Tibial artery (tissue), 4 donors: ENCODE measurements at regions not wholly inside any gene's neighbourhood (a gene's known extent, or its start where the extent isn't known, plus 50 kb on each side); places are given as distances from the start of the nearest gene placed in this dataset.
"Not testable (repeated sequence)": the region's sequence is repeated elsewhere in the genome, so short reads cannot be mapped to it uniquely, and the experiment has no call there.

Source experiments
- DNase-seq, 2 donors: peaks; one replicate each; pipeline ENCODE4 v3.0.0-alpha.2; 2019
- H3K27ac ChIP-seq, 2 donors: fragments of 200-600 bp; sonication (generic) in 1 of 2; 1 replicate in 1 of 2; 2 replicates in 1 of 2; pipeline ENCODE4 v1.5.1; 2018 to 2019; ENCODE audit warnings: mild to moderate bottlenecking in 1 of 2
- H3K27me3 ChIP-seq, 2 donors: fragments of 200-600 bp; sonication (generic) in 1 of 2; one replicate each; pipeline versions ENCODE4 v1.5.1 to v1.6.0; 2016 to 2019
- H3K36me3 ChIP-seq, 3 donors: fragments of 200-600 bp; sonication (generic) in 2 of 3; one replicate each; pipeline ENCODE4 v1.5.1; 2016 to 2019; ENCODE audit warnings: mild to moderate bottlenecking in 2 of 3
- H3K4me1 ChIP-seq, 4 donors: fragments of 200-600 bp; sonication (generic) in 2 of 4; 1 replicate in 3 of 4; 2 replicates in 1 of 4; pipeline ENCODE4 v1.5.1; 2016 to 2019
- H3K4me3 ChIP-seq, 2 donors: fragments of 200-600 bp; sonication (generic) in 1 of 2; 1 replicate in 1 of 2; 2 replicates in 1 of 2; pipeline ENCODE4 v1.5.1; 2018 to 2019; ENCODE audit warnings: mild to moderate bottlenecking in 2 of 2
- H3K9me3 ChIP-seq, 3 donors: fragments of 200-600 bp; sonication (generic) in 1 of 3; one replicate each; pipeline ENCODE4 v1.5.1; 2016 to 2019
- CTCF ChIP-seq, 2 experiments: fragments of 200-600 bp in 1 of 2; fragments of 450-650 bp in 1 of 2; IDR thresholded peaks; one replicate each; pipeline ENCODE4 v1.5.1; 2017 to 2019; ENCODE audit warnings: antibody characterized with exemption in 2 of 2, mild to moderate bottlenecking in 1 of 2, moderate library complexity in 1 of 2
- intact Hi-C: fragments of 100-400 bp; cut with DNase I; formaldehyde crosslinking; loops from one replicate; pipeline ENCODE4 v1.15.0; 2023; ENCODE audit warnings: low total_unique reads

GRCh38 chr1:73194965-73195364 is 912.6 kb upstream of the NEGR1 start:
- Histone ChIP-seq H3K27ac (no peak overlapping the region), H3K4me3 (no peak overlapping the region), H3K9me3 (no peaks in the 10 kb centered on the region), H3K4me1 (no peaks in the 10 kb centered on the region), H3K36me3 (no peaks in the 10 kb centered on the region), H3K27me3 (no peaks in the 10 kb centered on the region)
- intact Hi-C loops, result no loop called here
- DNase-seq, result no peak
- TF ChIP-seq CTCF (IDR thresholded peaks at IDR 0.05), result no peak

GRCh38 chr1:73183581-73183980 is 901.2 kb upstream of the NEGR1 start:
- H3K4me3 ChIP-seq, H3K4me1 ChIP-seq, H3K9me3 ChIP-seq, H3K27ac ChIP-seq, intact Hi-C loops, H3K36me3 ChIP-seq, H3K27me3 ChIP-seq, DNase-seq: not testable (repeated sequence)

GRCh38 chr1:73181190-73181540 is 898.8 kb upstream of the NEGR1 start:
- intact Hi-C loops, result no loop called here
- peaks cover 0 to 5% (median 0%) of the 10 kb centered on the region in 3 donors for H3K9me3 ChIP-seq
- H3K4me3 ChIP-seq, result no peak overlapping the region
- no peaks in the 10 kb centered on the region for H3K27me3 ChIP-seq
- no peak overlapping the region for H3K27ac ChIP-seq
- no peak for DNase-seq
- TF ChIP-seq CTCF (IDR thresholded peaks at IDR 0.05), result no peak
- H3K4me1 ChIP-seq, result no peaks in the 10 kb centered on the region
- no peaks in the 10 kb centered on the region for H3K36me3 ChIP-seq

GRCh38 chr1:73180397-73181189 is 898.3 kb upstream of the NEGR1 start:
- Histone ChIP-seq H3K4me1 (no peaks in the 10 kb centered on the region), H3K4me3 (no peak overlapping the region), H3K36me3 (no peaks in the 10 kb centered on the region), H3K27me3 (no peaks in the 10 kb centered on the region), H3K9me3 (peaks cover 0 to 5% (median 0%) of the 10 kb centered on the region in 3 donors), H3K27ac (no peak overlapping the region)
- no peak for TF ChIP-seq CTCF (IDR thresholded peaks at IDR 0.05)
- no peak for DNase-seq
- intact Hi-C loops, result no loop called here

GRCh38 chr1:73176902-73177301 is 894.6 kb upstream of the NEGR1 start:
- H3K4me3 ChIP-seq, result no peak overlapping the region
- intact Hi-C loops, result no loop called here
- H3K9me3 ChIP-seq, result peaks cover 0 to 5% (median 0%) of the 10 kb centered on the region in 3 donors

More at GRCh38 chr1:73176902-73177301, 894.6 kb upstream of the NEGR1 start:
- Histone ChIP-seq H3K27me3 (no peaks in the 10 kb centered on the region), H3K27ac (no peak overlapping the region), H3K4me1 (no peaks in the 10 kb centered on the region), H3K36me3 (no peaks in the 10 kb centered on the region)
- TF ChIP-seq CTCF (IDR thresholded peaks at IDR 0.05), result no peak
- no peak for DNase-seq
